ENCODE measurements at regions not wholly inside any gene's neighbourhood (a gene's known extent, or its start where the extent isn't known, plus 50 kb on each side); places are given as distances from the start of the nearest gene placed in this dataset.
A peak's percentile ranks its signal among the peaks of the same experiment; 100 is the strongest.

GRCh38 chr16:79772048-79772447 lies 171.5 kb upstream of the MAF start:
- DNase-seq (no peak), ATAC-seq (no peak)
- no peak overlapping the region for H3K4me3 ChIP-seq
- peaks cover 15% of the 10 kb centered on the region for H3K4me1 ChIP-seq
- no peaks in the 10 kb centered on the region for H3K36me3 ChIP-seq
- intact Hi-C loops (cut with DNase I), result no loop called here
- H3K27ac ChIP-seq, result no peak overlapping the region
- H3K9me3 ChIP-seq, result no peaks in the 10 kb centered on the region
- no peak for TF ChIP-seq CTCF (IDR thresholded peaks at IDR 0.05)
- H3K27me3 ChIP-seq, result no peaks in the 10 kb centered on the region

- DNase-seq (peak; percentile 95), ATAC-seq (peak; percentile 98)
- no peaks in the 10 kb centered on the region for H3K36me3 ChIP-seq
- H3K27me3 ChIP-seq, result no peaks in the 10 kb centered on the region
- no peaks in the 10 kb centered on the region for H3K9me3 ChIP-seq
- TF ChIP-seq CTCF (IDR thresholded peaks at IDR 0.05), result no peak
- peak overlapping the region; percentile 64 for H3K4me3 ChIP-seq
- H3K27ac ChIP-seq, result peak overlapping the region; percentile 78
- intact Hi-C loops (cut with DNase I), result no loop called here
- H3K4me1 ChIP-seq, result peaks cover 15% of the 10 kb centered on the region
These were observed 169.9 kb upstream of the MAF start for GRCh38 chr16:79770244-79771064.

GRCh38 chr16:79769928-79770243 lies 169.3 kb upstream of the MAF start:
- TF ChIP-seq CTCF (IDR thresholded peaks at IDR 0.05), result no peak
- intact Hi-C loops (cut with DNase I), result no loop called here
- H3K4me1 ChIP-seq, result peaks cover 15% of the 10 kb centered on the region

GRCh38 chr16:79769270-79769927 lies 168.9 kb upstream of the MAF start:
- H3K27me3 ChIP-seq, result no peaks in the 10 kb centered on the region
- H3K4me1 ChIP-seq, result peaks cover 15% of the 10 kb centered on the region
- intact Hi-C loops (cut with DNase I), result no loop called here
- ATAC-seq (no peak), DNase-seq (no peak)
- H3K4me3 ChIP-seq, result no peak overlapping the region
- H3K27ac ChIP-seq, result peak overlapping the region; percentile 80
- no peaks in the 10 kb centered on the region for H3K36me3 ChIP-seq
- no peak for TF ChIP-seq CTCF (IDR thresholded peaks at IDR 0.05)
- H3K9me3 ChIP-seq, result no peaks in the 10 kb centered on the region

More at GRCh38 chr16:79769928-79770243, 169.3 kb upstream of the MAF start:
- ATAC-seq (no peak), DNase-seq (no peak)
- H3K27ac ChIP-seq, result peak overlapping the region; percentile 80
- no peaks in the 10 kb centered on the region for H3K27me3 ChIP-seq
- no peaks in the 10 kb centered on the region for H3K9me3 ChIP-seq
- peak overlapping the region; percentile 64 for H3K4me3 ChIP-seq
- H3K36me3 ChIP-seq, result no peaks in the 10 kb centered on the region

GRCh38 chr16:79768276-79768970 lies 167.9 kb upstream of the MAF start:
- intact Hi-C loops (cut with DNase I), result no loop called here
- no peak for TF ChIP-seq CTCF (IDR thresholded peaks at IDR 0.05)
- peak overlapping the region; percentile 80 for H3K27ac ChIP-seq
- DNase-seq, result no peak
- peak overlapping the region; percentile 43 for H3K4me3 ChIP-seq
- peaks cover 15% of the 10 kb centered on the region for H3K4me1 ChIP-seq
- H3K9me3 ChIP-seq, result no peaks in the 10 kb centered on the region
- no peaks in the 10 kb centered on the region for H3K27me3 ChIP-seq
- no peak for ATAC-seq
- H3K36me3 ChIP-seq, result no peaks in the 10 kb centered on the region

Data from upper lobe of right lung (tissue), 1 donor.